HG03060 (cell line): ENCODE measurements at regions not wholly inside any gene's neighbourhood (a gene's known extent, or its start where the extent isn't known, plus 50 kb on each side); places are given as distances from the start of the nearest gene placed in this dataset.

Experiments used
- ATAC-seq: cut with Tn5 transposase; IDR thresholded peaks from one replicate; pipeline ENCODE4 v1.9.1; 2021; ENCODE audit warnings: low read depth, moderate number of reproducible peaks; ENCODE audit not compliant: unreplicated experiment

- no peak for ATAC-seq
Observed at GRCh38 chr10:28778524-28778923, 101.2 kb downstream of the BAMBI start.

- ATAC-seq = no peak
Observed at GRCh38 chr10:28781296-28781695, 104.0 kb downstream of the BAMBI start.

GRCh38 chr10:28783087-28783486 lies 105.8 kb downstream of the BAMBI start:
- ATAC-seq = no peak

- ATAC-seq = no peak
Observed at GRCh38 chr10:28785018-28785417, 107.7 kb downstream of the BAMBI start.

- peak; percentile 68 for ATAC-seq
Observed at GRCh38 chr10:28788252-28788651, 110.9 kb downstream of the BAMBI start.

- ATAC-seq = no peak
Observed at GRCh38 chr10:28788762-28789161, 111.4 kb downstream of the BAMBI start.

- ATAC-seq = no peak
Observed at GRCh38 chr10:28790146-28790545, 112.8 kb downstream of the BAMBI start.

- ATAC-seq = no peak
Observed at GRCh38 chr10:28793482-28793881, 116.2 kb downstream of the BAMBI start.

GRCh38 chr10:28794986-28795385 lies 117.7 kb downstream of the BAMBI start:
- ATAC-seq = no peak

- no peak for ATAC-seq
Observed at GRCh38 chr10:28796606-28797512, 119.5 kb downstream of the BAMBI start.

GRCh38 chr10:28797904-28798371 lies 120.6 kb downstream of the BAMBI start:
- ATAC-seq = no peak

- ATAC-seq = no peak
Observed at GRCh38 chr10:28798428-28798955, 121.2 kb downstream of the BAMBI start.

GRCh38 chr10:28798964-28799363 lies 121.6 kb downstream of the BAMBI start:
- no peak for ATAC-seq

- no peak for ATAC-seq
Observed at GRCh38 chr10:28800144-28800543, 122.8 kb downstream of the BAMBI start.

GRCh38 chr10:28801247-28801646 lies 123.9 kb downstream of the BAMBI start:
- no peak for ATAC-seq

GRCh38 chr10:28801869-28802268 lies 124.5 kb downstream of the BAMBI start:
- no peak for ATAC-seq

- no peak for ATAC-seq
Observed at GRCh38 chr10:28805390-28805789, 128.1 kb downstream of the BAMBI start.

- no peak for ATAC-seq
Observed at GRCh38 chr10:28806488-28806941, 129.2 kb downstream of the BAMBI start.

GRCh38 chr10:28806951-28807759 lies 129.8 kb downstream of the BAMBI start:
- no peak for ATAC-seq

- no peak for ATAC-seq
Observed at GRCh38 chr10:28807760-28808613, 130.7 kb downstream of the BAMBI start.
